Type B pancreatic cell (in vitro differentiated cells): ENCODE measurements at regions not wholly inside any gene's neighbourhood (a gene's known extent, or its start where the extent isn't known, plus 50 kb on each side); places are given as distances from the start of the nearest gene placed in this dataset.

Experiments used
- DNase-seq: peaks from one replicate; pipeline ENCODE4 v3.0.0; 2021; ENCODE audit warnings: mixed read lengths; ENCODE audit not compliant: unreplicated experiment; ENCODE audit errors: extremely low spot score
- H3K27ac Mint-ChIP-seq: 2 replicates; pipeline ENCODE4 v1.8.0; 2021; ENCODE audit warnings: mild to moderate bottlenecking, mixed read lengths
- H3K27me3 Mint-ChIP-seq: 2 replicates; pipeline ENCODE4 v1.8.0; 2021; ENCODE audit warnings: mixed read lengths
- H3K36me3 Mint-ChIP-seq: 2 replicates; pipeline ENCODE4 v1.8.0; 2021; ENCODE audit warnings: mixed read lengths
- H3K4me1 Mint-ChIP-seq: one replicate; pipeline ENCODE4 v1.8.0; 2021; ENCODE audit warnings: mixed read lengths; ENCODE audit not compliant: unreplicated experiment
- H3K4me3 Mint-ChIP-seq: 2 replicates; pipeline ENCODE4 v1.8.0; 2021; ENCODE audit warnings: mild to moderate bottlenecking, mixed read lengths
- H3K9me3 Mint-ChIP-seq: 2 replicates; pipeline ENCODE4 v1.8.0; 2021; ENCODE audit warnings: mixed read lengths
- CTCF ChIP-seq: fragments of 200-600 bp; sonication (generic); conservative IDR thresholded peaks from 2 replicates; pipeline ENCODE4 v1.5.0; 2021; ENCODE audit warnings: antibody characterized with exemption, mild to moderate bottlenecking

GRCh38 chr13:85362980-85363379 is 436.2 kb downstream of the SLITRK6 start:
- H3K4me1 Mint-ChIP-seq = no peaks in the 10 kb centered on the region
- TF ChIP-seq CTCF = no peak
- H3K27me3 Mint-ChIP-seq = no peaks in the 10 kb centered on the region
- peaks cover 5% of the 10 kb centered on the region for H3K9me3 Mint-ChIP-seq
- DNase-seq = no peak
- no peaks in the 10 kb centered on the region for H3K36me3 Mint-ChIP-seq
- H3K4me3 Mint-ChIP-seq = no peak overlapping the region
- no peak overlapping the region for H3K27ac Mint-ChIP-seq

- no peak overlapping the region for H3K4me3 Mint-ChIP-seq
- H3K4me1 Mint-ChIP-seq = peaks cover 7% of the 10 kb centered on the region
- H3K27me3 Mint-ChIP-seq = no peaks in the 10 kb centered on the region
- no peak for DNase-seq
- H3K9me3 Mint-ChIP-seq = no peaks in the 10 kb centered on the region
- H3K27ac Mint-ChIP-seq = no peak overlapping the region
- H3K36me3 Mint-ChIP-seq = no peaks in the 10 kb centered on the region
- no peak for TF ChIP-seq CTCF
Observed at GRCh38 chr13:85347251-85347650, 452.0 kb downstream of the SLITRK6 start.

GRCh38 chr13:85334187-85334586 is 465.0 kb downstream of the SLITRK6 start:
- Mint-ChIP-seq H3K36me3 (no peaks in the 10 kb centered on the region), H3K27me3 (no peaks in the 10 kb centered on the region), H3K4me3 (no peak overlapping the region), H3K9me3 (no peaks in the 10 kb centered on the region), H3K4me1 (no peaks in the 10 kb centered on the region), H3K27ac (no peak overlapping the region)
- no peak for TF ChIP-seq CTCF
- no peak for DNase-seq

GRCh38 chr13:85333506-85334020 is 465.7 kb downstream of the SLITRK6 start:
- Mint-ChIP-seq H3K27me3 (no peaks in the 10 kb centered on the region), H3K27ac (no peak overlapping the region), H3K36me3 (no peaks in the 10 kb centered on the region), H3K4me3 (no peak overlapping the region), H3K4me1 (no peaks in the 10 kb centered on the region), H3K9me3 (no peaks in the 10 kb centered on the region)
- DNase-seq = no peak
- no peak for TF ChIP-seq CTCF

GRCh38 chr13:85332615-85333014 is 466.6 kb downstream of the SLITRK6 start:
- no peaks in the 10 kb centered on the region for H3K9me3 Mint-ChIP-seq
- no peaks in the 10 kb centered on the region for H3K36me3 Mint-ChIP-seq
- TF ChIP-seq CTCF = no peak
- H3K27me3 Mint-ChIP-seq = no peaks in the 10 kb centered on the region
- H3K4me1 Mint-ChIP-seq = no peaks in the 10 kb centered on the region
- no peak overlapping the region for H3K27ac Mint-ChIP-seq
- DNase-seq = no peak
- H3K4me3 Mint-ChIP-seq = no peak overlapping the region

- H3K4me3 Mint-ChIP-seq = no peak overlapping the region
- no peaks in the 10 kb centered on the region for H3K36me3 Mint-ChIP-seq
- no peak overlapping the region for H3K27ac Mint-ChIP-seq
- no peaks in the 10 kb centered on the region for H3K4me1 Mint-ChIP-seq
- DNase-seq = no peak
- H3K27me3 Mint-ChIP-seq = no peaks in the 10 kb centered on the region
- no peak for TF ChIP-seq CTCF
- H3K9me3 Mint-ChIP-seq = no peaks in the 10 kb centered on the region
Observed at GRCh38 chr13:85321734-85322133, 477.5 kb downstream of the SLITRK6 start.
